HL-60/S4 treated with phorbol 12-myristate 13-acetate at 8.2 ng/mL for 4 days and 3 days (cell line): ENCODE measurements at regions not wholly inside any gene's neighbourhood (a gene's known extent, or its start where the extent isn't known, plus 50 kb on each side); places are given as distances from the start of the nearest gene placed in this dataset.

Source experiments
- in situ Hi-C: fragments of 300-500 bp; cut with MboI; formaldehyde crosslinking; loops from 2 replicates; pipeline ENCODE4 v1.15.0; 2022; ENCODE audit warnings: low sequenced_read_pairs

DNA sequence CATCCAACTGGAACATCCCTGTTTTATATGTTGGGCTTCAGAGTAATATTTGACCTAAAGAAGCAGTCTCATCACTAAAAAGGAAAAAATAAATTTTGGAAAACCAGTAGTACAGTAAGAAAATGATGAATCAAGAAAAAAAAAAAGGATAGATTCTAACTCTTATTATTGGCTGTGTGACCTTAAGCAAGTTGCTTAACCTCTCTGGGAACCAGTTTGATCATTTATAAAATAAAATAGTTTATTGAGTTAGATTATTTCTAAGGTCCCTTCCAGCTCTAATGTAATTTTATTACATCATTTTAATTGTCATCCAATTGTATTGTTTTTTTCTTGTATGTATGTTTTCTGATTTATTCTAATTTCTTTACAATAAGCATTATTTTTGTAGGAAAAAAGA is 127.0 kb downstream of the PRELID2 start:
- in situ Hi-C loops: loop anchor here (10.0 kb wide), 1 partner anchor 347 kb away; no protein-coding TSS in a partner anchor

DNA sequence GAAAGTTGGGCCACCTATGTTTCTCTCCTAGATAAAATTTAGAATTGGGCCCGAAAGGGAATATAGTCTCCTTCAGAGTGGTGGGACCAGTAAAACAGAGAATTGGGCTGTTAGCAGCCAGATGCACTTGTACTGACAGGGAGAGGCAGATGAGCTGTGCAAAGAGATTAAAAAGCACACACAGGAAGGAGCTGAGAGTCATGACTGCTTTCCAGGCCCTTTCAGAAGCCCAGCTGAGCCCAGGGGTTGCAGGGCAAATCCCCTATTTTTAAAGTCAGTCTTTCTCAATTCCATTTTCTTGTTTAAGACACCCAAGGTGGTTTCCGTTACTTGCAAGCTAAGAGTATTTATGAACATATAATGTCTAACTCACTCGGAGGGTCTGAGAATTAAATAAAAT is 130.4 kb downstream of the PRELID2 start:
- in situ Hi-C loops: loop anchor here (10.0 kb wide), 1 partner anchor 350 kb away; no protein-coding TSS in a partner anchor

GRCh38 chr5:145703856-145704255 is 131.3 kb downstream of the PRELID2 start:
- in situ Hi-C loops: loop anchor here (10.0 kb wide), 1 partner anchor 351 kb away; no protein-coding TSS in a partner anchor

DNA sequence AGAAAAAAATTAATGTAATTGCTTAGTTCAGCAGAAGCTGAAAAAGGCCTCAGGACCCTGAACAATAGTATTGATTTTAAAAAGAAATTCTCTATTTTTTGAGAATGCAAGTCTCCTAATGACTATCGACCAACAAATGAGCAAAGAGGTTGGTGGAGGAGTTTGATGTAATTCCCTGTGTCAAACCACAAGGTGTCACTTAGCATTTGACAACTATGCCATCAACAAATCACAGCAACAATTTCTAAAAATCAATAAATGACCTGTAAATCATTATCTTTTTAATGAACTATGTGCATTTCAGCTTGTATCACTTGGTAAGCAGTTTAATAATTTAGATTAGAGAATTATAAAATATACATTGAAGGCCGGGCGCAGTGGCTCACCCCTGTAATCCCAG is 133.7 kb downstream of the PRELID2 start:
- in situ Hi-C loops: loop anchor here (10.0 kb wide), 1 partner anchor 353 kb away; no protein-coding TSS in a partner anchor

DNA sequence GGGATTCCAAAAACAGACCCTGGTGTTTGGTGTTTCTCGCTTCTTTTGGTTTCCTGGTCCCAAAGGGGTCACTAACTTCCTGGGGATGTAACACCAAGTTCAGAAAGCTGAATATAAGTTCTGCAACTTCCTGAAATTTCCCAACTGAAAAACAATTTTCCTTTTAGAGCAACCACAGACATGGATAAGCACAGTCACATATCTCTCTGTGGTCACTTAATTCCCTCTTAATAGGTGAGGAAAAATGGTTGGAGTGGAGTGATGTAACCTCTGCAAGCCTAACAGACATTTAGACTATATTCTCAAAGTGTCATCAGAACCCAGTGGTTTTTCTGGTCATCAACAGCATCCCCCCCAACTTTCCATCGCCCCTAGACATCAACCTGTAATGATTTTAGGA is 135.3 kb downstream of the PRELID2 start:
- in situ Hi-C loops: loop anchor here (10.0 kb wide), 1 partner anchor 355 kb away; no protein-coding TSS in a partner anchor

DNA sequence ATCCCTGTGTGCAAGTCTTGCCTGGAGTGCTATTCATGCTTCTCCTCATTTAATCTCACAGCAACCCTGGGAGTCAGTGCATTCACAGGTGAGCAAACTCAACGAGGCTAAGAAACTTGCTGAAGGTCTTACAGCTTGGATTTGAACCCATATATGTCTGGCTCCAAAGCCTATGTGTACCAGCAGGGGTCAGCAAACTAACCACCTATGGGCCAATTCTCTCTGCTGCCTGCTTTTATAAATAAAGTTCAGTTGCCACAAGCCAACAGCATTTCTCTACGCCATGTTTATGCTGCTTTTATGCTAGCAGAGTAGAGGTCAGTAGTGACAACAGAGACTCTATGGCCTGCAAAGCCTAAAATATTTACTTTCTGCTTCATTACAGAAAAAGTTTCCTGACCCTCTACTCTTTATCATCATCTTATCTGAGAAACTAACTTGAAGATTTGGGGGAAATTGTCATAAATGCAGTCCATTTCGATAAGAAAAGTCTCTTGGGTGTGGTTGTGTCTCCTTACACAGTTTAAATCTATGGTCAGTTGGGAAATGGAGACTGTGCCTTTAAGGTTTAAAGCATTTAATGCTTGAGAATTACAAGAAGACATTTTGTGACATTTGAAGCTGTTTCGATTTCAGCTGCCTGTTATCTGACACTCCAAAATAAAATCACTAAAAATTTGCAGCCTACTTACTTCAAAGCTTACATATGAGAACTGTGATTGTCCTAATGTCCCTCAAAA is 137.7 kb downstream of the PRELID2 start:
- in situ Hi-C loops: no loop called here

GRCh38 chr5:145689235-145689634 is 145.9 kb downstream of the PRELID2 start:
- in situ Hi-C loops: loop anchor here (10.0 kb wide), 1 partner anchor 356 kb away; no protein-coding TSS in a partner anchor

- in situ Hi-C loops: loop anchor here (10.0 kb wide), 1 partner anchor 357 kb away; no protein-coding TSS in a partner anchor
These were observed 147.2 kb downstream of the PRELID2 start for GRCh38 chr5:145687943-145688342.

GRCh38 chr5:145685417-145685816 is 149.7 kb downstream of the PRELID2 start:
- in situ Hi-C loops: loop anchor here (10.0 kb wide), 1 partner anchor 359 kb away; no protein-coding TSS in a partner anchor

GRCh38 chr5:145683431-145683830 is 151.7 kb downstream of the PRELID2 start:
- in situ Hi-C loops: loop anchor here (10.0 kb wide), 1 partner anchor 361 kb away; no protein-coding TSS in a partner anchor

DNA sequence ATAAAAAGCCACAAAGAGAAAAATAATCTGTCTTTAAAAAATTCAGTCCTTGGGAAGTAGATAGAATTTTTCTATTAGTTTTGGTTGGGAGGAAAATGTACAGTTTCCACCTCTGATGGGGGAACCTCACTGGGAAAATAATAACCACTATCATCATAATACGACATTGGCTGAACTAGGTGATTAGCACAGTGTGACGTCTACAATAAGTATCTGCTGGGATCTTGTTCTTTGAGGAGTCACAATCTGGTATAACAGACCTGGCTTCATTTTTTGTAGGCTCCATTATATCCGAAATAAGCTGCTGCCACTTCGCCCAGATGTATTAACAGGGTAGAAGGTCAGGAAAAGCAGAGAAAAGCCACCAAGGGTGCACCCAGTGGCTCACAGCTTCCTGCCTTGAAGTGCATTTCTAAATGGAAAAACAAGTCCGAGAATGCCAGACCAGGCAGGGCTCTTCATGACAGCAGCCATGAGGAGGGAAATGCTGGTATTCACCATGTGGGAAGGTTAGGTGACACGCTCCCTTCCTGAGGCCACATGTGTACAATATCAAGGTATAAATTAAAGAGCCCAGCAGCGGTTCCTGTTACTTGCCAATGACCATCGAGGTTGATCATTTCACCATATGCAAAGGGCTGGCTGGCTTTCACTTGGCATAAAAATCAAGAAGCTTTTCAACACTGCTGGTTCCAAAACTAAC is 152.8 kb downstream of the PRELID2 start:
- in situ Hi-C loops: loop anchor here (10.0 kb wide), 1 partner anchor 362 kb away; no protein-coding TSS in a partner anchor

- in situ Hi-C loops: loop anchor here (10.0 kb wide), 1 partner anchor 363 kb away; no protein-coding TSS in a partner anchor
These were observed 153.5 kb downstream of the PRELID2 start for GRCh38 chr5:145681686-145682085.

GRCh38 chr5:145681216-145681615 is 153.9 kb downstream of the PRELID2 start:
- in situ Hi-C loops: loop anchor here (10.0 kb wide), 1 partner anchor 364 kb away; no protein-coding TSS in a partner anchor

- in situ Hi-C loops: loop anchor here (10.0 kb wide), 1 partner anchor 364 kb away; no protein-coding TSS in a partner anchor
These were observed 154.4 kb downstream of the PRELID2 start for GRCh38 chr5:145680767-145681166.

GRCh38 chr5:145680169-145680568 is 155.0 kb downstream of the PRELID2 start:
- in situ Hi-C loops: loop anchor here (10.0 kb wide), 1 partner anchor 365 kb away; no protein-coding TSS in a partner anchor

DNA sequence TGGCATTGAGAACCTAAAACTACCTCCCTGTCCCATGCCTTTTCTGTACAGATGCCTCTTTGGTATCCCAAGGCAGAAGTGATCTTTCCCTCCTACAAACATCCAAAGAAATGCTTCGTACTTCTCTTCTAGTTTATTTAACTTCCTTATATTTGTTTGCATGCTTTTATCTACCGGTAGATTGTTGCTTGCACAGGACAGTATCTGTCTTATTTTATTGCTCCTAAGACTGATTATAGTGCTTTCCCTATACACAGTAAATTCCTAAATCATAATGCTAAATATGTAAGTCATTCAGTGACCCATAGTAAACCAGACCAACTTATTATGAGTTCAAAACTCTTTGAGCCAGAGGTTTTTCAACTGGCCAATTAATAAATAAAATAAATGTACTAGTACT is 156.9 kb downstream of the PRELID2 start:
- in situ Hi-C loops: no loop called here

- in situ Hi-C loops: no loop called here
These were observed 161.4 kb downstream of the PRELID2 start for GRCh38 chr5:145673786-145674185.

DNA sequence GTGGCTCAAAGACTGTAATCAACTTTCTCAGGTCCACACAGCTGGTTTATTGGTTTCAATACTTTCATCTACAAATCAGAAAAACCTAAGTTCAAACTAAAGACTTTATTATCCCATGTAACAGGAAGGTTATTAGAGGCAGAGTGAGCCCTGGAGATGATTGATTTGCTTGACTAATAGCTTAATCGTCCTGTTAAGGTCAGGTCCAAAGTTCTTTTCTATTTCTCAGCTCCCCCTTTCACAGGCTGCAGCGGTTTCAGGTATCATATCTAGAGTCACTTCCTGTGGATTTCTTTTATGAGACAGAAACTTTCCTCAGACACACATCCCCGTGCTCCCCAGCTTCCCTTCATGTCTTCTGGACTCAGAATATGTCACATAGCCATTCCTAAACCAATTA is 166.4 kb downstream of the PRELID2 start:
- in situ Hi-C loops: no loop called here

DNA sequence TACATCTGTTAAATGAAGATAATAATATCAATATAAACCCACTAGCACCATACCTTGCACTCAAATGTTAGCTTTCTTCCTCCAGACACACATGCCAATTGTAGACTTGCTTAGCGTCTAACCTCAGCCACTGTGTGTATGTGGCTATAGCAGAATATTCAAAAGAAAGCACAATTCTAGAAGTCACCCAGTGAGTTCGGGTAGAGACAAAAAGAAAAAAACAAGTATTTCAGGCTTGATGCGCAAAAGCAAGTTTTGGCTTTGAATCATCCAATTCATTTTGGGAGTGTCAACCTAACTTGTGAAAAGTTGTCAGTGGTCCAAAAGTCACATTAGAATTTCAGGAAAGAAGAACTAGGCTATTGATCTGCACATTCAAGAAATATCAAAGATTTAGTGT is 167.4 kb downstream of the PRELID2 start:
- in situ Hi-C loops: no loop called here

- in situ Hi-C loops: no loop called here
These were observed 168.6 kb downstream of the PRELID2 start for GRCh38 chr5:145666591-145666990.

- in situ Hi-C loops: no loop called here
These were observed 173.2 kb downstream of the PRELID2 start for GRCh38 chr5:145661737-145662485.
